ENCODE measurements at regions not wholly inside any gene's neighbourhood (a gene's known extent, or its start where the extent isn't known, plus 50 kb on each side); places are given as distances from the start of the nearest gene placed in this dataset.

DNA sequence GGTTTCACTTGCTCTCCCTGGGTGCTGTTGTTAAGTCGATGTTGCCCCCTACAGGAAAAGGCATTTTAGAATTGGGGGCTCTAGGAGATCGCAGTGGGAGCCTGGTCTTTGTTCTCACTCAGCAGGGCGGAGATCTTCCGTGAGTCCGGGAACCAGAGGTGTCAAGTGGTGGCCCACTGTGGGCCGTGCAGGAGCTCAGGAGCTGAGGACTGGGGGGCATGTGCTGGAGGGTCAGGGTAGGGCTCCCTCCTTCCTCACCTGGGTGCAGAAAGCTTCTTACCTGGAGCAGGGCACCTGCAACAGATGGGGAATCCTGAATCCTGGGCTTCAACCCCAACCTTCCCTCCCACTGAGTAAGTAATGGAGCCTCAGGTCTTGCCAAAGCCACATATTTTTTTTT lies 392.7 kb downstream of the NPHP4 start:
- H3K36me3 ChIP-seq (ENCODE audit: insufficient read depth), result 0 out of 2 replicates have a peak, but pooled peaks cover 4% of the 10 kb centered on the region
- no peaks in the 10 kb centered on the region for H3K27me3 ChIP-seq (ENCODE audit: insufficient read depth)
- no peaks in the 10 kb centered on the region for H3F3A ChIP-seq (replicated peaks; ENCODE audit: low read depth)
- no peak overlapping the region for H3K4me2 ChIP-seq
- DNase-seq (ENCODE audit: low spot score), result no peak
- Mint-ChIP-seq H3K4me1 (peaks cover 11% of the 10 kb centered on the region), H3K36me3 (ENCODE audit: low read depth) (no peaks in the 10 kb centered on the region; the same call in 2 of the 3 replicates), H3K27ac (no peak overlapping the region), H3K27me3 (ENCODE audit: insufficient read depth, low read depth, poor library complexity) (peaks cover 16% of the 10 kb centered on the region), H3K9me3 (peaks cover 2% of the 10 kb centered on the region; the same call in 2 of the 3 replicates), H3K4me3 (no peak overlapping the region)
- H3K79me2 ChIP-seq (replicated peaks; ENCODE audit: insufficient read depth), result no peaks in the 10 kb centered on the region
- no peak for TF ChIP-seq STAT1 (IDR thresholded peaks at IDR 0.05; ENCODE audit: unreplicated experiment)
- TF ChIP-seq ZNF462 (CRISPR knock-in tag; IDR thresholded peaks at IDR 0.05), result no peak
- no peak for TF ChIP-seq EZH2 (IDR thresholded peaks at IDR 0.05; ENCODE audit: low read depth, unreplicated experiment)
- no peak for TF ChIP-seq JUNB (IDR thresholded peaks at IDR 0.05; ENCODE audit: unreplicated experiment)
- TF ChIP-seq, protein P1, sequence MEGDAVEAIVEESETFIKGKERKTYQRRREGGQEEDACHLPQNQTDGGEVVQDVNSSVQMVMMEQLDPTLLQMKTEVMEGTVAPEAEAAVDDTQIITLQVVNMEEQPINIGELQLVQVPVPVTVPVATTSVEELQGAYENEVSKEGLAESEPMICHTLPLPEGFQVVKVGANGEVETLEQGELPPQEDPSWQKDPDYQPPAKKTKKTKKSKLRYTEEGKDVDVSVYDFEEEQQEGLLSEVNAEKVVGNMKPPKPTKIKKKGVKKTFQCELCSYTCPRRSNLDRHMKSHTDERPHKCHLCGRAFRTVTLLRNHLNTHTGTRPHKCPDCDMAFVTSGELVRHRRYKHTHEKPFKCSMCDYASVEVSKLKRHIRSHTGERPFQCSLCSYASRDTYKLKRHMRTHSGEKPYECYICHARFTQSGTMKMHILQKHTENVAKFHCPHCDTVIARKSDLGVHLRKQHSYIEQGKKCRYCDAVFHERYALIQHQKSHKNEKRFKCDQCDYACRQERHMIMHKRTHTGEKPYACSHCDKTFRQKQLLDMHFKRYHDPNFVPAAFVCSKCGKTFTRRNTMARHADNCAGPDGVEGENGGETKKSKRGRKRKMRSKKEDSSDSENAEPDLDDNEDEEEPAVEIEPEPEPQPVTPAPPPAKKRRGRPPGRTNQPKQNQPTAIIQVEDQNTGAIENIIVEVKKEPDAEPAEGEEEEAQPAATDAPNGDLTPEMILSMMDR (conservative IDR thresholded peaks at IDR 0.05; ENCODE audit: low read depth in 2 of 2), result no peak
- TF ChIP-seq CREB1 (CRISPR knock-in tag; IDR thresholded peaks at IDR 0.05; ENCODE audit: low read depth), result no peak
- TF ChIP-seq NANOG (IDR thresholded peaks at IDR 0.05; ENCODE audit: borderline replicate concordance), result no peak
- TF ChIP-seq, protein P2, sequence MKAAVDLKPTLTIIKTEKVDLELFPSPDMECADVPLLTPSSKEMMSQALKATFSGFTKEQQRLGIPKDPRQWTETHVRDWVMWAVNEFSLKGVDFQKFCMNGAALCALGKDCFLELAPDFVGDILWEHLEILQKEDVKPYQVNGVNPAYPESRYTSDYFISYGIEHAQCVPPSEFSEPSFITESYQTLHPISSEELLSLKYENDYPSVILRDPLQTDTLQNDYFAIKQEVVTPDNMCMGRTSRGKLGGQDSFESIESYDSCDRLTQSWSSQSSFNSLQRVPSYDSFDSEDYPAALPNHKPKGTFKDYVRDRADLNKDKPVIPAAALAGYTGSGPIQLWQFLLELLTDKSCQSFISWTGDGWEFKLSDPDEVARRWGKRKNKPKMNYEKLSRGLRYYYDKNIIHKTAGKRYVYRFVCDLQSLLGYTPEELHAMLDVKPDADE (IDR thresholded peaks at IDR 0.05), result no peak
- TF ChIP-seq ZNF114 (CRISPR knock-in tag; IDR thresholded peaks at IDR 0.05), result no peak
- TF ChIP-seq EZH2phosphoT487 (IDR thresholded peaks at IDR 0.05; ENCODE audit: unreplicated experiment), result no peak
- TF ChIP-seq REST (IDR thresholded peaks at IDR 0.05; ENCODE audit: unreplicated experiment), result no peak
- no peak for TF ChIP-seq ZNF331 (CRISPR knock-in tag; IDR thresholded peaks at IDR 0.05; ENCODE audit: low read depth)
- no peak for TF ChIP-seq POLR2AphosphoS5 (IDR thresholded peaks at IDR 0.05; ENCODE audit: low read depth)
- no peaks in the 10 kb centered on the region for H3K9me2 ChIP-seq (ENCODE audit: insufficient read depth)
- no peak overlapping the region for H3K27ac ChIP-seq (ENCODE audit: low read depth)
- no peak overlapping the region for H2AFZ ChIP-seq
- no peak for ATAC-seq
- H3K4me1 ChIP-seq (ENCODE audit: insufficient read depth), result no peaks in the 10 kb centered on the region
- H3K4me3 ChIP-seq, result no peak overlapping the region
- H4K20me1 ChIP-seq (replicated peaks; ENCODE audit: insufficient read depth), result no peaks in the 10 kb centered on the region
